HG03469 (cell line): ENCODE measurements at regions not wholly inside any gene's neighbourhood (a gene's known extent, or its start where the extent isn't known, plus 50 kb on each side); places are given as distances from the start of the nearest gene placed in this dataset.

Experiments
- ATAC-seq: cut with Tn5 transposase; IDR thresholded peaks from one replicate; pipeline ENCODE4 v1.9.1; 2021; ENCODE audit warnings: mild to moderate bottlenecking, moderate library complexity, moderate number of reproducible peaks; ENCODE audit not compliant: unreplicated experiment

DNA sequence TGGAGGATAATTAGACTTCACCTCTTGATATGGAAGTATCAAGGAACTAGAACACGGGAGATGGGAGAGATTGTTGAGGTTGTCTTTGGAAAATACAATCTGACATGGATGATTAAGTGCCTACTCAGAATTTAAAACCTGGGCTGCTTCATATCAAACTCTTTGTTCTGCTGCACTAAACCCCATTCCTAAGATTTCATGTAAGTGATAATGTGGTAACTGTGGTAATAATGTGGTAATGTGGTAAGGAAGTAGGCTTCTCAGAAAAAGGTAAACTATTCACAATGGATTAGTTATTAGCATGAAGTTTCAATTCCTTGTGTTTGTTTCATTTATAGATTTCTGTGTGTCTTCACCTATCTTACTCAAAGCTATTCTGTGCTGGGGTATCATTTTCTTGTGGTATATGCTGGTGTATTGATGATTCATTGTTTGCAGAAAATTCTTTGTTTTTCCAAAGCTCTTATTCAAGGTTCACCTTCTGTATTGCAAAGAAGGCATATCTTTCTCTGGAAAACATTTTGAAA, 129.9 kb upstream of the TAC1 start:
- ATAC-seq = no peak

DNA sequence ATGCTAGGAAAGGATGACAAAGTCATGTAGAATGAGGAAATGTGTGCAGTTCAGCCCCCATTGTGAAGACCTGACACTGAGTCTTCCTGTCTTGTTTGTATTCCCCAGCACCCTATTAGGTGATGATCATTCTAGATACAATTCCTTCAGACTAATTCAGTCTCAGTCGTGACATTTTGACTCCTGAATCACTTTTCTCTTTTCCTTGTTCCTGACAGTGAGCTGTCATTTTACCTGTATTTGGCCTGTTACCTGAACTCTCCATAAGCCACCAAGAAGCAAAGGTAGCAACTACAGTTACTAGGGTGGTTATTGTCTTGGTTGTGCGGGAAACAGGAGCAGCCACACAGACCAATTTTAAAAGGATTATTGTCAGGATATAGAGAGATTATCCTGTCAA, 111.4 kb upstream of the TAC1 start:
- ATAC-seq = no peak

DNA sequence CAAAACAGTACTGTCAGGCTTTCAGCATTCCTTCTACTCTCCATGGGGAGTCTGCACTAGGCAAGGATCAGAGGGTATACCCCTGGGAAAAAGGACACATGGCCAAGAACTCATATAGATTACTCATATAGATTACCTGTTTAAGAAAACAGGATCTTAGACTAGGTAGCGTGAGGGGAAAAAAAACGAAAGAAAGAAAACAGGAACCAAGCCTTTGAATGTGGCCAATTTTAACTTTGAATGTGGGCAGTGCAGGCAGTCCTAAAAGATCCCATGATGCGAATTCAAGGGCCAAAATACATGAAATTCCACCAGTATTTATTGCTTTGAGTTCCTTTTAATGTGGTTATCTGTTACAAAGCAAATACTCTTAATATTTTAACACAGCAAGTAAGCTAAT, 108.6 kb upstream of the TAC1 start:
- ATAC-seq = peak; percentile 93

DNA sequence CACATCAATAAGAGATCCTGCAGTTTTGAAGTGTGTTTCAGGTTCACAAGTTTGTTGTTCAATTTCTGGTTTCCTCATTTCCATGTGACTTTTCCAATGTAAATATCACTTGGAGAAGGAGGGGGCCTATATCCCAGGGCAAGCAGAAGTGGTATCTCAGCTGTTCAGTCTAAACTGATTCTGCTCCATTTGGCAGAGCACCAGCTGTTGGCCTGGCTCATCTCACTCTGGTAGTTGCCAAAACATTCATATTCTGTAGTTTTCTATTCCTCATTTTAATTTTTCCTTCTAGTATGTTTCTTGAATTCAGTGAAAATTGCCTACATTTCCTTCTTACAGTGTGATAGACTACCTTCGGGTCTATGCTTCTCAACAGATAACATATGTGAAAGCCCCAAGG, 101.8 kb upstream of the TAC1 start:
- no peak for ATAC-seq

DNA sequence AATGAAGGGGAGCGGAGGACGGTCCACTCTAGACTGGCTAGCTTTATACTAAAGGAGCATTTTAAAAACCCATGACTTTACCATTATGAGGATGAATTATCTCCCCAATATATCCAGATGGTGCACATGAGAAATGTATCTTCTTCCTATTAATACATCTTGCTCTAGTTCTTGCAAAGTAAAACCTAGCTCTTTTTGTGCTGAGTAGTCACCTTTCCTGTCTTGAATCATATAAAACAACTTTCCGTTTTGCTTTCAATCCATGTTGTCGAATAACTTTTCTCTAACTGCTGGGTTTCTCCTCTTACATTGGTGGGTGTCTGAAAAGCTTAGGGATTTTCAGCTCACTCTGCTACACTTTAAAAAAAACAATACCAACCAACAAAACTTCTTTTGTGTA, 96.3 kb upstream of the TAC1 start:
- no peak for ATAC-seq

DNA sequence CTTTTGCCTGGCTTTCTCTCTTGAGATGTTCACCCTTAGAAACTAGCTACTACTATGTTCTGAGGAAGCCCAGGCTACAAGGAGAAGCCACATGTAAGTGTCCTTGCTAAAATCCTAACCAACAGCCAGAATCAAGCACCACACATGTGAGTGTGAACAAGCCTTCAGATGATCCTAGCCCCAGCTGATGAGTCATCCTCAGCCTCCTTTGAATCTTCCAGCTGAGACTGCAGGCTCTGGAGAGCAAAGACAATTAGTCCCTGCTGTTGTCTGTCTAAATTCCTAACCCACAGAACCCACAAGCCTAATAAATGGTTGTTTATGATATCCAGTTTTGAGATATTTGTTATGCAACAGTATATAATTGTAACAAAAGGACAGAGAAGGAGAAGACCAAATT, 92.8 kb upstream of the TAC1 start:
- no peak for ATAC-seq

DNA sequence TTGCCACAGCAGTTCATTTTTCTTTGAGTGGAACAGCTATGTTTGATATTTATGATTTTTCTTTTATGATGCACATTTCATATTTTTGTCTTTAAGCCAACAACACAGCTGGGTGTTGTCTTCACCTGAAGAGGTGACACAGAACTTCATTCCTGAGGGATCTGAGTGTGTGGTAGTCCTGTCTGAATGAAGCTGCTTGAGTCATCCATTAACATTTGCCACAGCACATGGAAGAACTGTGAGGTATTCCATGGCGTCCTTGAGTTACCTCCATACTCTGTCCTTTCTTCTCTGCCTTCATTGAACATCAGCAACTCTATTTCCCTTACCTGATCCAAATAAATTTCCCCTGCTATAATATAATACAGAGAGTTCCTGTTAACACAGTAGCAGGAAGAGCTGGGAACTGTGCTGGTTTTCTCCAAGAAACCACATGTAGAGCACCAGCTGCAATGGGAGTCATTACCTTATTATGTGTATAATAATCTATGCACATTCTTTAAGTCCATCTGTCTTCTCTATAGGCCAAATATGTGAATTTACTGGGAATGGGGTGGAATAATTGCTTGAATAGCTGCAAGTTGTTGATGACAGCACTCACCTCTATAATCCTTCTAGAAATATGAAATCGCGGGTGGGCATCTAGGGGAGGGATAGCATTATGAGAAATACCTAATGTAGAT, 72.4 kb upstream of the TAC1 start:
- no peak for ATAC-seq

DNA sequence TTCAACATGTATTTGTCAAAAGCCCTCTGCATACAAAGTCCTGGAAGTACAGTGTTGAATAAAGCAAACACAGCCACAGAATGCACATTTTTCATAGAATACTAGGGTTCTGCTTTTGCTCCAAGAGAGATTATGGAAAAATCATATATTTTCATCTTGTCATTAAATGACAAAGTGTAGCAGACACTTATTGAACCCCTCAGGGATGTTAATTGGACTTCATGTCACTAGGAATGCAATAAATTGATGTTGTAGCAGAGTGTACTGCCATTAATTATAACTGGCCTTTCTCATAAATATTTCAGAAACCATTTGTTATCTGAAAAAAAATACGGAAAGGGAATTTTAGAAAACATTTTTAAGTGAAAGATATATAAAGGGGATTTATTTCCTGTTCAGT, 64.5 kb upstream of the TAC1 start:
- no peak for ATAC-seq

DNA sequence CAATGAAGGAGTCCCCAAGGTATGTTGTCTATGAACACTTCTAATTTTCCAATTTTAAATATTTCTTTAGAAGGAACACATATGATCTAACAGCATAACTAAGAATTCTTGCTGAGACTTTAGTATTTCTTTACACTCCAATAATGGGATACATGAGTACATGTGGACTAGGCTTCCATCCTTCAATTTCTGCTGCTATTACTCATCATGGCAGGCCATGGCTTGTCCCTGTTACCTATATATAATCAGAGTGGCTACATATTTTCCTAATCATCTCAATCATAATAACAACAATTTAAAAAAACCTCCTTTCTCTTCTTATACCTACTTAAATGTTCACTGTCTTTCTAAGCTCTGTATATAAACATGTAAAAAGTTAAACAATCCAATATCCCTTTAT, 60.3 kb upstream of the TAC1 start:
- no peak for ATAC-seq

DNA sequence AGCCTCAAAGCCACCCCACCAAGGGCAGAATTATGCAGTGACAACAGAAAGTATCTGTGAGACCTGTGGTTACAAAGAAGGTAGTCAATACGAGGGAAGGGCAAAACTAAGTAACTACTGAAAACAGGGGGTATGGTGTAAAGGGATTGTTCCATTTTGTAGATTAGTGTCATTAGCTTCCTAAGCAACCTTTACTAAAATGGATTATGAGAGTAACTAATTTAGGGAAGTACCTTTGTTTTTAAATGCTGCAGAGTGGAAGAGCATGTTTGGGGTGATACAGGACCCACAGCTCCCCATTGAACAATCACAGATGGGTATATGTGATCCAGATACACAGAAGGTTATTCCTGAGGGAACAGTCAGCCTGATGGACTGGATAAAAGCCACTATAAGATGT, 51.3 kb upstream of the TAC1 start:
- no peak for ATAC-seq
